ENCODE measurements at regions not wholly inside any gene's neighbourhood (a gene's known extent, or its start where the extent isn't known, plus 50 kb on each side); places are given as distances from the start of the nearest gene placed in this dataset.

DNA sequence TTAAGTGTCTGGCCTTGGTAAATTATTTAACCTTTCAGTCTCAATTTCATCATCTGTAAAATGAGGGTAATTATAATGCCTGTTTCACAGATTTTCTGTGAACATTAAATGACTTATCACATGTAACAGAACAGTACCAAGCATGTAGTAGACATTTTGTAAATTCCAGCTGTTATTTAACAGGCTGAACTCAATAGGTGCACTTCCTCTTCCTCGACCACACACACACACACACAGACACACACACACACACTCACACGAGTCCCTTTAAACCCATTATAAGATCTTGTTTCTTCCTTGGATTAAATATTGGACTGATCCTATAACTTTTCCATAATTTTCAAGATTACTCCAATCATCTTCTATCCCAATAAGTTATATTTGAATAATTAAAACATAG lies 53.4 kb upstream of the COL25A1 start:
- no peak for DNase-seq (ENCODE audit: low read depth in 2 of 2)
- TF ChIP-seq, protein P1, sequence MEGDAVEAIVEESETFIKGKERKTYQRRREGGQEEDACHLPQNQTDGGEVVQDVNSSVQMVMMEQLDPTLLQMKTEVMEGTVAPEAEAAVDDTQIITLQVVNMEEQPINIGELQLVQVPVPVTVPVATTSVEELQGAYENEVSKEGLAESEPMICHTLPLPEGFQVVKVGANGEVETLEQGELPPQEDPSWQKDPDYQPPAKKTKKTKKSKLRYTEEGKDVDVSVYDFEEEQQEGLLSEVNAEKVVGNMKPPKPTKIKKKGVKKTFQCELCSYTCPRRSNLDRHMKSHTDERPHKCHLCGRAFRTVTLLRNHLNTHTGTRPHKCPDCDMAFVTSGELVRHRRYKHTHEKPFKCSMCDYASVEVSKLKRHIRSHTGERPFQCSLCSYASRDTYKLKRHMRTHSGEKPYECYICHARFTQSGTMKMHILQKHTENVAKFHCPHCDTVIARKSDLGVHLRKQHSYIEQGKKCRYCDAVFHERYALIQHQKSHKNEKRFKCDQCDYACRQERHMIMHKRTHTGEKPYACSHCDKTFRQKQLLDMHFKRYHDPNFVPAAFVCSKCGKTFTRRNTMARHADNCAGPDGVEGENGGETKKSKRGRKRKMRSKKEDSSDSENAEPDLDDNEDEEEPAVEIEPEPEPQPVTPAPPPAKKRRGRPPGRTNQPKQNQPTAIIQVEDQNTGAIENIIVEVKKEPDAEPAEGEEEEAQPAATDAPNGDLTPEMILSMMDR (IDR thresholded peaks at IDR 0.05; ENCODE audit: low read depth, low read length), result no peak

DNA sequence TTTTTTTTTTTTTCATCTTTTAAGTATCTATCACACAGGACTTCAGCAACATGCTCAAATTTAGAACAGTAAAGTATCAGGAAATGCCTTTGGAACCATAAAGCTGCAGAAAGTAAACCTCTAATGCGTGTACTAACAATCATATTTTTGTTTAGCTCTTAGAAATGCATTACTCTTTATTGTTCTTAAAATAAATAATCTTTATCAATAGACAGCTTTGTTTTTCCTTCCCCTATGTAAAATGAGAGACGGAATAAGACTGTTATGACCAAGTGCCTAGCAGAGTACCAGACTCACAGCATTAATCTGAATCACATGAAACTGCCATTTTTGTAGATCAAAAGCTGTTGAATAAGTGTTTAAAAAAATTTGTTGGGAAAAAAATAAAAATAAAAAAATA lies 50.5 kb upstream of the COL25A1 start:
- TF ChIP-seq, protein P1 (IDR thresholded peaks at IDR 0.05; ENCODE audit: low read depth, low read length), result no peak
- no peak for DNase-seq (ENCODE audit: low read depth in 2 of 2)

More for the DNA sequence above, 53.4 kb upstream of the COL25A1 start:
- H3K4me3 ChIP-seq (replicated peaks in 1 of 2; ENCODE audit: low read depth in 2 of 2, low read length in 2 of 2), result no peak overlapping the region

More for the DNA sequence above, 50.5 kb upstream of the COL25A1 start:
- no peak overlapping the region for H3K4me3 ChIP-seq (replicated peaks in 1 of 2; ENCODE audit: low read depth in 2 of 2, low read length in 2 of 2)

Data from cardiac fibroblast (primary cell).